VCaP (cell line): ENCODE measurements at regions not wholly inside any gene's neighbourhood (a gene's known extent, or its start where the extent isn't known, plus 50 kb on each side); places are given as distances from the start of the nearest gene placed in this dataset.

Experiments used
- H3K27ac ChIP-seq: fragments of 450-650 bp; 2 replicates; pipeline ENCODE4 v1.5.1; 2017
- CTCF ChIP-seq: fragments of 450-650 bp; conservative IDR thresholded peaks from 2 replicates; pipeline ENCODE4 v1.5.1; 2017; ENCODE audit warnings: mild to moderate bottlenecking, moderate library complexity

DNA sequence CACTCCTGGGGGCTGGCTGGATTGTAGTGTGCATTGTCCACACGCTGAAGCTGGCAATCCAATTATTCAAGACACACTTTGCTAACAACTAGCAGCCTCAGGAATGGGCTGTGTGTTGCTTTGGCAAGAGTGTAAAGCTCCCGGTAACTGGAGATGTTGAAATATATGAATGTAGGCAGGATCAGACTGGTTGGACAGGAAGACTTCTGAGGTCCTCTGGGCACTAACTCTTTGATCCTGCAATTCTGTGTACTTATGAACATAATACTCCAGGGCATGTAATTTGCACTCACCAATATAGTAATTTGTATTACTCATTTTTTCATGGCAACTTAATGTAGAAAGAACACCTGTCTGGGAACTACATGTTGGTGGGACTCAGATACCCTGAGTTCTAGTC lies 106.7 kb upstream of the SLC28A3 start:
- TF ChIP-seq CTCF, result no peak
- no peak overlapping the region for H3K27ac ChIP-seq

DNA sequence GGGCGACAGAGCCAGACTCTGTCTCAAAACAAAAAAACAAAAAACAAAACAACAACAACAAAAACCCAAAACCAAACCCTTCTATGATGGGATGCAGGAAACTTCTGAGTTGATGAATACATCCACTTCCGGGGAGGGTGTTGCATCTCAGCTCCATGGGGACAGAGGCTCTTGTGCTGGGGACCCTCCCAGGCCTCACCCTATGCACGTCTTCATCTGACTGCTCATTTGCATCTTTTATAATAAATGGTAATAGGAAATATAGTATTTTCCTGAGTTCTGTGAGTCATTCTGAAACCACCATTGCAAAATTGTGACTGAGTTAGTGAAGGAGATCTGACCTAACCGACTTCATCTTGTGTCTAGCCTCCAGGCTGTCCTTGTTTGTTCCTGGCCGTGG lies 109.5 kb upstream of the SLC28A3 start:
- no peak overlapping the region for H3K27ac ChIP-seq
- TF ChIP-seq CTCF, result no peak

DNA sequence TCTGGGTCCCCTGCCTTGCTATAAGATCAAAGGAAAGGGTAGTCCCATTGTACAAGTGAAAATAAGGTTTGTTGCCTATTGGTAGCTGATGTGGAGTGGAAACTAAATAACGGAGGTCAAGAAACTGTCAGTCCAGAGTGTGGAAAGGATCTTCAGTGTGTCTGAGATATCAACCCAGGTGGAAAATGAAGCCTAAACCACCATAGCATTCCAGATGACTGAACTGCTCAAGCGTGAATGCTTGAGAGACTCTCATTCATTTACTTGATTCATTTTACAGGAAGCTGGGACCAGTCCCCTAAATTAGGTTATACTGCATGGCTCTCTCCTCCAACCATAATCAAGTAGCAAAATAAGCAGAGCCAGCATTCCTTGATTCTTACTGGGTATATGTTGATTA lies 116.0 kb upstream of the SLC28A3 start:
- no peak for TF ChIP-seq CTCF
- no peak overlapping the region for H3K27ac ChIP-seq

DNA sequence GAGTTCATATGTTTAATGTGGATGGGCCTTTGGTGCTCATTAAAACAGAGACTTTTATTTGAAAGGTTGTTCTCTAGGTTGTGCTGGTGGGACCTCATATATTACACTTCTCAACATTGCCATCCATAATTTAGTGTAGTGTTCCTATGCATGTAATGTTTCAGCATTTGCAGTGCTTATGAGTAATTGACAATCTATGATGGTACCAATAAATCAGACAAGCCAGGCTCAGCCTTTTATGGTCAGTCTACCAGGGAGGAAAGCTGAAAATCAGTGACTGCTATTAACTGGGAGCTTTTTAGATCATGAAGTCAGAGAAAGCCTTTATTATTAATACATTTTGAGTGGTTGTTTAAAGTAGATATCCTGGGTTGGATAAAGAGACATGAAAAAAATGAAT lies 120.1 kb upstream of the SLC28A3 start:
- H3K27ac ChIP-seq, result no peak overlapping the region
- TF ChIP-seq CTCF, result no peak

DNA sequence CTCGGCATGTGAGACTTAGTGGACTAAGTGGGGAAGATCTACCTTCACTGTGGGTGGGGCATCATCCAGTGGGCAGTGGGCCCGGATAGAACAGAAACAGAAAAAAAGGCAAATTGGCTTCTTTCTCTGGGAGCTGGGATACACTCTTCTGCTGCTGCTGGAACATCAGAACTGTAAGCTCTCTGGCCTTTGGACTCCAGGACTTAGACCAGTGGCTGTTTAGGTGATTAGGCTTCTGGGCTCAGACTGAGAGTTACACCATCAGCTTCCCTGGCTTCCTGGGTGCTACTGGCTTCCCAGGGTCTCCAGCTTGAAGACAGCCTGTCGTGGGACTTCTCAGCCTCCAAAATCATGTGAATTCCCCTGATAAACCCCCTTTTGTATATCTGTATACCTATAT lies 122.7 kb upstream of the SLC28A3 start:
- TF ChIP-seq CTCF, result no peak
- no peak overlapping the region for H3K27ac ChIP-seq

DNA sequence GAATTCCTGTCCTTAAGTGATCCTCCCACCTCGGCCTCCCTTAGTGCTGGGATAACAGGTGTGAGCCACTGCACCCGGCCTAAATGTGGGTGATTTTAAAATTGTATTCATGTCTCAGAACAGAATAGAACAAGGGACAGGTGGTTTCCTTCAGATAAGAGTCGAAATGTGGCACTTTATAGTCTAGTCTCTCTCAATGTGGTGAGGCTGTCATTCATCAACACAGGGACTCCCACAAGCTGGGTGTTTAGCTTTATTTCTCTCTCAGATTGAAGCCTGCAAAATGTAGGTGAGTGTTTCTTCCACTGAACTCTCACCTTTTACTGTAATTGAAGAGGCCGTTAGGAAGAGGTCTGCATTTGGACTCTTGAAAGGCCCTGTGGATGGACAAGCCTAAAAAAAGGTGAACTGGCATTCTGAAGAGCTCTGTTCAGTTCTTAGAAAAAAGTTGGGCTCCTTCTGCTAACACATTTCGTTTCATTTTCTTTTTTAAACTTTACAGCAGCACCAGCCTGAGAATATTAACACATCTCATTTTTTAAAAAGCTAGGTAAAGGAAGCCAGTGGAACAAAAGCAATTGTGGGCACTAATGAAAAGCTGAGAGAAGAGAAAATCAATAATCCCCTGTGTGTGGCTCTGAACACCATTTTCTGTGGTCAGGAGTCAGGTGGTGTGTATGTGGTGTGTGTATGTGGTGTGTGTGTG lies 126.2 kb upstream of the SLC28A3 start:
- H3K27ac ChIP-seq, result no peak overlapping the region
- TF ChIP-seq CTCF, result no peak

DNA sequence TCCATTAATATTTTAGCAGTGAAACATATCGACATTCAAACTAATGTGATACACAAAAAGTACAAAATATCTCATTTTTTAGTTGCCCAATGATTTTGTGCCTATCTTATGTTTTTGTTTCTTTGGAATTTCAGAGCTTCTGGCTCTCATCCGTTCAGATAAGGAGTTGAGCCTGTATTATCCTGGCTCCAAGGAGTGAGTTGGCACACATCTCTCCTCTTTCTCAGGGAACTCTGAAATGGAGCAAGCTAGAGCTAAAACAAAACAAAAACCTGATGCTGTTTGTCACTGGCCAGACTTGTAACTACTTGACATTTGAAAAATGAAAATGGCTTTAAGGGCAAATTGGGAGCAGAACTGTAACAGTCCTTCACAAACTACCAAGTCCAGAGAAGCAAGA lies 131.3 kb upstream of the SLC28A3 start:
- H3K27ac ChIP-seq, result no peak overlapping the region
- no peak for TF ChIP-seq CTCF
